GM18867 (cell line): ENCODE measurements at regions not wholly inside any gene's neighbourhood (a gene's known extent, or its start where the extent isn't known, plus 50 kb on each side); places are given as distances from the start of the nearest gene placed in this dataset.

ENCODE experiments used
- ATAC-seq: cut with Tn5 transposase; IDR thresholded peaks from one replicate; pipeline ENCODE4 v1.9.1; 2021; ENCODE audit warnings: mild to moderate bottlenecking, moderate library complexity; ENCODE audit not compliant: unreplicated experiment

- ATAC-seq: no peak
Measured at GRCh38 chr1:218024211-218024720, 260.8 kb upstream of the RRP15 start.

GRCh38 chr1:218025454-218025853 lies 259.6 kb upstream of the RRP15 start:
- ATAC-seq: no peak

GRCh38 chr1:218027152-218027551 lies 257.9 kb upstream of the RRP15 start:
- ATAC-seq: no peak

- no peak for ATAC-seq
Measured at GRCh38 chr1:218030846-218031245, 254.2 kb upstream of the RRP15 start.

- no peak for ATAC-seq
Measured at GRCh38 chr1:218031901-218032300, 253.2 kb upstream of the RRP15 start.

GRCh38 chr1:218034468-218034867 lies 250.6 kb upstream of the RRP15 start:
- no peak for ATAC-seq

- no peak for ATAC-seq
Measured at GRCh38 chr1:218048828-218049420, 236.2 kb upstream of the RRP15 start.

- ATAC-seq: no peak
Measured at GRCh38 chr1:218049641-218050040, 235.5 kb upstream of the RRP15 start.

- ATAC-seq: no peak
Measured at GRCh38 chr1:218058730-218059129, 226.4 kb upstream of the RRP15 start.

- no peak for ATAC-seq
Measured at GRCh38 chr1:218064426-218064825, 220.7 kb upstream of the RRP15 start.

GRCh38 chr1:218066332-218066731 lies 218.8 kb upstream of the RRP15 start:
- no peak for ATAC-seq

GRCh38 chr1:218068241-218068640 lies 216.9 kb upstream of the RRP15 start:
- no peak for ATAC-seq

- ATAC-seq: no peak
Measured at GRCh38 chr1:218069180-218069579, 215.9 kb upstream of the RRP15 start.

GRCh38 chr1:218073062-218073461 lies 212.0 kb upstream of the RRP15 start:
- ATAC-seq: no peak

- no peak for ATAC-seq
Measured at GRCh38 chr1:218078916-218079315, 206.2 kb upstream of the RRP15 start.

GRCh38 chr1:218079347-218079746 lies 205.7 kb upstream of the RRP15 start:
- no peak for ATAC-seq

- ATAC-seq: no peak
Measured at GRCh38 chr1:218079820-218080219, 205.3 kb upstream of the RRP15 start.

GRCh38 chr1:218080863-218081262 lies 204.2 kb upstream of the RRP15 start:
- ATAC-seq: no peak

- no peak for ATAC-seq
Measured at GRCh38 chr1:218081358-218081757, 203.7 kb upstream of the RRP15 start.

GRCh38 chr1:218090459-218090858 lies 194.6 kb upstream of the RRP15 start:
- ATAC-seq: no peak

- no peak for ATAC-seq
Measured at GRCh38 chr1:218101409-218101808, 183.7 kb upstream of the RRP15 start.

- no peak for ATAC-seq
Measured at GRCh38 chr1:218108034-218108433, 177.1 kb upstream of the RRP15 start.

GRCh38 chr1:218112862-218113261 lies 172.2 kb upstream of the RRP15 start:
- ATAC-seq: no peak
